ENCODE measurements at regions not wholly inside any gene's neighbourhood (a gene's known extent, or its start where the extent isn't known, plus 50 kb on each side); places are given as distances from the start of the nearest gene placed in this dataset.

DNA sequence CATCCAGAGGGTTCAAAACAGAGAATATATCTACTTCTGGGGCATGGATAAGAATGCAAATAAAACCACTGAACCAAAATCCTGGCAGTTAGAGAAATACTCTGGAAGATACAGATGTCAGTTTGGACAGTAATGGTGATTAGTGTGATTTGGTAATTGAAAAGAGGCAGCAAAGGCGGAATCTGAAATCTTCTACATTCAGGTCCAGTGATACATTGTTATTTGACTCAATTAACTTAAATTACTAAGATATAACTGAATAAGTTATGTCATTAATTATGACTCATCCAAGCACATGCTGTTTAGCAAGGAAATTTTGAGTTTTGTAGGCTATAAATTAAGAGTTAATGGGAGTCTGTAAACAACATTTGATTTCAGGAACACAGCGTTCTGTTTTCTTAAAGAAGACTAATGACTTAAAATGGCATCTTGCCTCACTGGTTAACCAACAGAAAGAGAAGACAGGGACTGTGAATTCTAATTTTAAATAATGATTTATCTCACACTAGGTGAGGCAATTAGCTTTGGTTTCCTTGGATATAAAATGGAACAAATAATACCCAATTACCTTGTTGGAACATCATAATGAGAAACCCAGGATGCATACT is 937.1 kb downstream of the PDHA2 start:
- no peak for DNase-seq (ENCODE audit: low read depth)

DNA sequence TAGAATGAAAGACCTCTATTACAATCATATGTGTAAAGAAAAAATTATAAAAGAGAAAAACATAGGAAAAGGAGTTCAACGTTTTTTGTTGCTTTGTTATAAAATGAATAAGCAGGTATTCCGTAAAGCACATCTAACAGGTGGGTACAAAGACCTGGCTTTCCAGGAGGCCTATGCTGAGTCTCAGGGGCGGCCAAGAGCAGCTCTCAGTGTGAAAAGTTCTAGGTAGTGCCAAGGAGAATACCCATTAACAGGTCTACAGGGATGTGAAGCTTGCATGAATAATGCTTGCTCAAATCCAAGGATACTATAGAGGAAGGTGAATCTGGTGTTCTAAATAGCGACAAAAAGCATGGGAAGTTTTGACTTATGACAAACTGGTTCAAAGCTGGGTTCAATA is 944.4 kb downstream of the PDHA2 start:
- DNase-seq (ENCODE audit: low read depth) = no peak

DNA sequence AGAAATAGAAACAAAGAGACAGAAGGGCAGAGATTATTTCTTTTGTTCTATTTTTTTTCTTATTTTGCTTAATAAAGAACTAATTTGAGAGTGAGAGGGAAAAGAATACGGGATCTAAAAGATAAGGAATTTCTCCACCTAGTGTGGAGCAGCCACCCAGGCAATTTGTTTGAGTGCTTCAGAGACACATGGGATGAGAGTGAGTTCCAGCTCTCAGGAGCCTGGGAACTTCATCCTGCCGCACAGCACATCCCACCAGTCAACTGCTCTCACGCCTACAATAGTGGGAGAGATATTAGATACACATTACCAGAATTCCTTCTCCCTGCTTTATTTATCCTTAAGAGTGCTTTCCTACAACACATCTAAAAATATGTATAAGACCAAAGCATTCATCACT is 946.4 kb downstream of the PDHA2 start:
- no peak for DNase-seq (ENCODE audit: low read depth)

- DNase-seq (ENCODE audit: low read depth) = no peak
Measured at GRCh38 chr4:96787766-96788165, 947.9 kb downstream of the PDHA2 start.

DNA sequence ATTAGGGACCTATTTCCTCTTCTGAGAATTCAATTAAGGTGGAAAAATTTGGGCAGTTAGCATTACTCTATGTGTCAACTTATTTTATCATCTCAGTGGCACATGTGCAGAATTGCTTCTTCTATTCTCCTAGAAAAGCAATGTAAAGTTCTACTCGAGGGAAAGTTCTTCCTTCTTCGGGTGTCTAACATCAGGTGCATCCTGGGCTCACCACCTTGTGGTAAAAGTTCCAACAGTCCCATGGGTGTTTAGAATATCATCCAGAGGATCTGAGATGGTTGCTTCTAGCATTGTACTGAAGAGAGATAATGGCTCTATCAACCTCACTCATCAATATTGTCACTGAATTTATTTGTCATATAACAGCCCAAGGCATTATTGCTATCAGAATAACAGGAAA is 969.7 kb downstream of the PDHA2 start:
- DNase-seq (ENCODE audit: low read depth) = no peak

- no peak for DNase-seq (ENCODE audit: low read depth)
Measured at GRCh38 chr4:96827086-96827485, 987.2 kb downstream of the PDHA2 start.

DNA sequence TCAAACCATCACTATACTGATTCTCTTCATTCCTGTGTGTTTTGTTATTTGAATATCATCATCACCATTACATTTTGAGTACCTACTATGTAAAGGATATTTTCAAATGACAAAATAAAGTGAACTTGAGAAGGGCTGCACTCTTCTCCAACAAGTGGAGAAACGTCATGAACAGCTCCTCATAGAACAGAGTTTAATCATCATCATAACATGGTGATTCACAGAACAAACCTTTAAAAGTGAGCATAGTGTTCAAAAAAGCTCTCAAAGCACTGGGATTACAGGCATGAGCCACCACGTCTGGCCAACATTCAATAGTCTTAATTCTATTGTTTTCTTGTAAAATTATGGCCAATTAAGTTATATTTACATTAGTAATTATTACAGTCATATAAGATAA is 993.9 kb downstream of the PDHA2 start:
- DNase-seq (ENCODE audit: low read depth) = no peak

GRCh38 chr4:96835991-96836390 is 996.1 kb downstream of the PDHA2 start:
- no peak for DNase-seq (ENCODE audit: low read depth)

DNA sequence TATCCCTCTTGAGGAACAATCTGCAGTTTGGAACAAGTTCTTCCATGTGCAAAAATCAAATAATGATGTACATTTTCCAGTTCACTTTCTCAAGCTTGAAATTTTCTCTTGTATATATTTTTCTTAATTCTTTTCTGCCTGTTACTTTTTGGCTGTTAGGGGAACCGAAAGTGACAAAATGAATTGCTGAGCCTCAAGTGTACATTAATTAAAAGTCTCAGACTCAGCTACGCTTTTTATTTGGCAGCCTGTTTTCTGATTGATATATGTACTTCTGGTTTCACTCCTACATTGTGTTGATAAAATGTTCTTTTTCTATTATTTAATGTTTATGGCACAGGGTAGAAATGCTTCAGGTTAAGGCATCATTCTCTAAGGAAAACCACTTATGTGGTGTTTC is 999.5 kb downstream of the PDHA2 start:
- no peak for DNase-seq (ENCODE audit: low read depth)

- no peak for DNase-seq (ENCODE audit: low read depth)
Measured at GRCh38 chr4:96841801-96842200, 1001.9 kb downstream of the PDHA2 start.

- DNase-seq (ENCODE audit: low read depth) = no peak
Measured at GRCh38 chr4:96844858-96845490, 1005.1 kb downstream of the PDHA2 start.

- no peak for DNase-seq (ENCODE audit: low read depth)
Measured at GRCh38 chr4:96845819-96846218, 1005.9 kb downstream of the PDHA2 start.

DNA sequence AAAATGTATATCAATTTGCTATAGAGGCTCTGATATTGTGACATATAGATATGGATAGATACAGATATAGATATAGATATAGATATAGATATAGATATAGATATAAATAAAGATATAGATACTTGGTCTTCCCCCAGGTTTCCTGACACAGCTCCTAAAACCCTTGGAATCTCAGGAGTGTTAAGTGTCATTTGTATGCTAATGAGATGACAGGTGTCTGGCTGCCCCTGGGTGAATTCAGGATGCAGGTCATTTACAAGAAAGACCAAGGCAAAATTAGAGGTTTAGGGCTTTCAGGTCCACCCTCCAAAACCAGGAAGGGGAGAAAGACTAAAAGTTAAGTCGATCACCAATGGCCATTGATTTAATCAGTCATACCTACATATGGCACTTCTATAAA is 1034.8 kb downstream of the PDHA2 start:
- no peak for DNase-seq (ENCODE audit: low read depth)

DNA sequence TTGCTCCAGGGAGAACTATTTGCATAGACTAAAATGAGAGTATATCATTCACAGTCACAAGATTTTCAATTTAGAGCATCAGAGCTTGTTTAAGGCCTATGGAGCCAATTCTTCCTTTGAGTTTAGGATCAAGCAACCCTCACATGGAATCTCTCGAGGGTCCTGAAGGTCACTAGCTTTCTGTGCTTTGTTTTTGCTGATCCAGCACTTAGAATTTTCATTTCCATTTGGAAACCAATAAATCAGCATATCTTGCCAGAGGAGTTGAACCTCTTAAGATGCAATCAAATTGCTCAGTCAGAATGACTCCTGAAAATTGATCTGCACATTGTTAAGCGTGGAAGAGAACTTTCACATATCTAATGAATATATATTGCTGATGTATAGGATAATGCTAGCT is 1039.6 kb downstream of the PDHA2 start:
- DNase-seq (ENCODE audit: low read depth) = no peak

DNA sequence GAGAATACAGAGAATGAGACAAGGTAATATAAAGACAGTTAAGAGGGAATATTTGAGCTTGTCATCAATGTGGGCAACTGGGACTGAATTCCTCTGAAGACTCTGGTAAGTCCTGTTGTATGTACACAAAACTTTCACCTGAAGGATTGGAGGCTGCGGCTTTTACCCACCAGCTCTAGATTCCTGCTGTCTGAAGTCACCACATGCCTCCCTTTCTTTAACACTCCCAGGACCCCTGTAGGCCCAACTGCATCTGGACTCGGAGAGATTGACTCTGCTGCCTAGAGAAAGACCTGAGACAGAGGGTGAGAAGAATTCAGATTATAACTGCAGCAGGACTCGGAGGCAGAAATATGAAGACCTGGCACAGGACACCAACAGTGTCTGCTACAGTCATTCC is 1048.0 kb downstream of the PDHA2 start:
- DNase-seq (ENCODE audit: low read depth) = no peak

- no peak for DNase-seq (ENCODE audit: low read depth)
Measured at GRCh38 chr4:96894621-96895020, 1054.7 kb downstream of the PDHA2 start.

DNA sequence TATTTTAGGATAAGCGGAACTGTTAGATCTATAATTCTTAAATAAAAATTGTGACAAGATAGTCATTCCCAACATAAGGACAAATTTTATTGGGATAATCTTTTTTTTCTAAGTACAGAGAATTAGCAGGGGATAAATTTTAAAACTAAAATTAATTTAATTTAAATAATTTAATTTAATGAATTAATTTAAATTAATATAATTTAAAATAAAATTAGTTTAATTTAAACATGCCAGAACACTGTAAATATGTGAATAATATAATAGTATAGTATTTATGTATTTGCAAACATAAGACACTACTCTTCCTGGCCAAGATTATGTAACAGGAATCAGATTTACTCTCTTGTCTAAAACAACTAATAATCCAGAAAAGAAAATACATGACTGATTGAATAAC is 1055.9 kb downstream of the PDHA2 start:
- DNase-seq (ENCODE audit: low read depth) = no peak

GRCh38 chr4:96912716-96913115 is 1072.8 kb downstream of the PDHA2 start:
- no peak for DNase-seq (ENCODE audit: low read depth)

DNA sequence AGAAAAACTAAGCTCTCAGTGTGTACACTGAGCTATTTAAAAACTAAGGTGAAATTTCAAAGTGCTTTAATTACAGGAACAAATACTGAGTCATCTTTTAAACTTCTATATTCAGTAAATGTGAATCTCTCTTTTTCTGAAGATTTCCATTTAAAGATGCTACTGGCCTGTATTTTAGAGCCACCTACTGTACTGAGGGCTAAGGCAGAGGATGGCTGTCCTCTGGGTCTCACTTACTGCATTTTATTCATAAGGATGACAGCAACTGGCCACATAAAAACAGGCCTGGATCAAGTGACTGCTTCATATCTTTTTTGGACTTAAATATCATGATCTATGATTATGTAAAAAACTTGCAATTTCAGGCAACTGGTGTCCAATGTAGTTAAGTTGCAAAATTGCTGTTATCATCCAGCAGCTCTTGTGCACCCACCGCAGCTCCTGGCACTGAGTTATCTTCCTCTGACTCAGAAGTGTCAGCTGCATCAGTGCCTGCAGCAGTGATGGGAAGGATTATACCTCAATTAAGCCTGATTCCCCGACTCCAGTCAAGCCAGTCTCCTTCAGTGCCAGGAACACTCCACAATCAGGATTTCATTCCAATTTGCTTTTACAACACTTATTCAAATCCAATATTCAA is 1073.7 kb downstream of the PDHA2 start:
- no peak for DNase-seq (ENCODE audit: low read depth)

- no peak for DNase-seq (ENCODE audit: low read depth)
Measured at GRCh38 chr4:96916711-96917110, 1076.8 kb downstream of the PDHA2 start.

DNA sequence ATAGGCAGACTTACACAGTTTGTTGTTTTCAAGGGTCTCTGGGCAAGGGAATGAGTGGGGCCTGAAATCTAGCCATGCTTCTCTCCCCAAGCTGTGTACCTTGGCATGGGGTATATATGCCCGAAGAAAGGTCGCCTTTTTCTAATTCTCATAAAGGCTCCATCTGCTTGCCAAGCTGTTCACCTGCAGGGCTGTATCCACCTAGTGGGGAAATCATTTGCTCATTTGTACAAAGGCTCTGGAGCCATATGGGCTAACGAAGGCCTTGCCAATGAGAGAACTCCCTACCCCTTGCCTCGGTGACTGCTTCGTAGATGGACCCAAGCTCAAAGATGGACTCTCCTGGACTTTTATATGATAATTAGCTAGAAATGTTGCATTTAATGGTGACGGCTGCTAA is 1097.0 kb downstream of the PDHA2 start:
- DNase-seq (ENCODE audit: low read depth) = no peak

DNA sequence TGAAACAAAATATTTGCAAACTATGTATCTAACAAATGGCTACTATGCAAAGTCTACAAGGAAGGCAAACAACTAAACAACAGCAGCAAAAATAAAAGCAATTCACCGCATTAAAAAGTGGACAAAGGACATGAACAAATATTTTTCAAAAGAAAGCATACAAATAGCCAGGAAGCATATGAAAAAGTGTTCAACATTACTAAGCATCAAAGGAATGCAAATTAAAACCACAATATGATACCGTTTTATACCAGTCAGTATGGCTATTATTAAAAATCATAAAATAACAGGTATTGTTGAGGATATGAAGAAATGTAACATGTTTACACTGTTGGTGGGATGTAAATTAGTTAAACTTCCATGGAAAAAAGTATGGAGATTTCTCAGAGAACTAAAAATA is 1106.7 kb downstream of the PDHA2 start:
- DNase-seq (ENCODE audit: low read depth) = no peak

DNA sequence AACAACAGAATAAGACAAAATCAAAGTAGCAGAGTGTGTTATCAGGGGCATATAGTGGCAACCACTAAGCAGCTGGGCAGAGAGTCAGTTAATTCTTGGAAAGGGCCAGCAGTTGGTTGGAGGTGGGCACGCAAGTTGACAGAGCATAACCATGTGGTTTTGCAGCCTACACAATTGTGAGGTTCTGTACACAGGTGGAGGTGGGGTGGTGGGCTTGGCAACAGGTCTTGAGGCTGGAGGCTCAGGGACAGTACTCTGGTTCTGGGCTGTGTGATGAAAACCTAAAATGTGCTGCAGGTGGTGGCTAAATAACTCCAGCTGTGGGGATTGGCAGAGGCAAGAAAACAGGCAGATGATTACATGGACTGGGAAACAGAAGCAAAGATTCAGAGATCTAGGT is 1112.7 kb downstream of the PDHA2 start:
- DNase-seq (ENCODE audit: low read depth) = no peak

GRCh38 chr4:96955226-96955625 is 1115.3 kb downstream of the PDHA2 start:
- DNase-seq (ENCODE audit: low read depth) = no peak

Data from GM04503 (cell line).